Cardiac septum (tissue), 1 donor: ENCODE measurements at regions not wholly inside any gene's neighbourhood (a gene's known extent, or its start where the extent isn't known, plus 50 kb on each side); places are given as distances from the start of the nearest gene placed in this dataset.
"Not testable (repeated sequence)": the region's sequence is repeated elsewhere in the genome, so short reads cannot be mapped to it uniquely, and the experiment has no call there.

ENCODE experiments used
- DNase-seq: peaks from one replicate; pipeline ENCODE4 v3.0.0-alpha.2; 2020; ENCODE audit warnings: low spot score
- intact Hi-C: fragments of 100-400 bp; cut with DNase I; formaldehyde crosslinking; loops from one replicate; pipeline ENCODE4 v1.14.0; 2022
- donor health status: DM: no; HTN: no; CAD: no.

GRCh38 chr3:6717026-6717943 is 143.6 kb upstream of the GRM7 start:
- intact Hi-C loops = no loop called here
- DNase-seq = no peak

- intact Hi-C loops = no loop called here
- no peak for DNase-seq
These were observed 140.9 kb upstream of the GRM7 start for GRCh38 chr3:6719999-6720398.

- DNase-seq = no peak
- intact Hi-C loops = no loop called here
These were observed 139.4 kb upstream of the GRM7 start for GRCh38 chr3:6721491-6721890.

- DNase-seq = no peak
- intact Hi-C loops = no loop called here
These were observed 137.7 kb upstream of the GRM7 start for GRCh38 chr3:6723205-6723604.

DNA sequence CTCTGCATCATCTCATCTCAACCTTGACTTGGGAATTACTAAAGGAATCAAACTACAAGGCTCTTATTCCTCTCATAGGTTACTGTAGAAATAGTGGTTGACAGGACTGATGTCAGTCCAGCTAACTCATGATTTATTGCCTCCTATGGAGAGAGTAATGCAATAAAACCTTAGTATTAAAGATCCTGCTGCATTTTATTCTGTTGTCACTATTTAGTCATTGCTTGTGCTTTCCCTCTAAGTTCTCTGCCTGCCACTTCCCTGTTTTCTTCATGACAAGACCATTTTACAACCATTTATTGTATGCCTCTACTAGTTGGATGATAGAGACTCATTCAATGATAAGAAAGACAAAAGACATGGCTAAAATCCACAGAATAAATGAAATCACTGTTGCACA is 134.1 kb upstream of the GRM7 start:
- no peak for DNase-seq
- intact Hi-C loops = no loop called here

DNA sequence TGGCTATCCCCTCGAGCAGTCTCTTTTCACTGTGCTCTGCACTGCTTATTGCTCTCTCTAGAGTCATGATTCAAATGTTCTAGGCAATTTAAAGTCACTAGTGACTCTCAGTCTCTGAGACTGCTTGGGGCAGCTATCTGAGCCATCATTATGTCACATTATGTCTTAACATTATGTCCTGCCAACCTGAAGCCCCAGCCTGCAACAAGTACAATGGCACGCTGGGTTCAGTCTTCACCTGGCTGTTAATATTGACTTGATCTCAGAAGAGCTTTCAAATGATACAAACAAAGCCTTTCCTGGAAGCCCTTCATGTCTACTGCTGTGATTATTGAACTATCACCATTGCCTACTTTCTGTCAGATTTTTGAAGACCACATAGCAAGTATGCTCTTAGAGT is 128.1 kb upstream of the GRM7 start:
- intact Hi-C loops = no loop called here
- DNase-seq = no peak

DNA sequence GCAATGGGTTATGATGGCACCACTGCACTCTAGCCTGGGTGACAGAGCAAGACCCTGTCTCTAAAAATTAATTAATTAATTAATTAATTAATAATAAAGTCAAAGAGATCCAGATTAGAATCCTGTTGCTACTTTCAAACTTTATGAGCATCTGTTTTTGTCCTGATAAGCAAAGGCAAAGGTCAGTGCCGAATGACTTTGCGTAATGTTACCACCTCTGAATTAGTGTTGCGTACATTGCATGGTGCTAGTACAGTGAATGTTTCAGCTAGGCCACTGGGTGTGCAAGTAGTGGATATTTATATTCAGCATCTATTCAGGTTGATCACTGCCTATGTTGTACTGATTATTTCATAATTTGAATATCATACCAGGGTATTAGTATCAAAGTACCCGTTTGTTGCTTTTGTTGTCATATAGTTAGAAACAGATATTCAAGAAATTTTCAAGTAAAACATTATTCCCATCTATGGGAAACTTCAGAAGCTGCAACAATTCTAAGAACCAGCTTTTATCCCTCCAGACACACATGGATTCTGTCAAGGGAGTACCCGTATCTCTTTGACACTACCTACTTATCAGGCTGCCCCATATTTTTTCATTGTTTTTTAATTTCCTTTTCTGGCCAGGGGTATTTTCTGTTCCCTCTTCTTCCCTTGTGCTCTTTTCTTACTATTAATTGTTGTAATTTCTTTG is 127.1 kb upstream of the GRM7 start:
- DNase-seq = no peak
- intact Hi-C loops = no loop called here

- no peak for DNase-seq
- intact Hi-C loops = no loop called here
These were observed 126.5 kb upstream of the GRM7 start for GRCh38 chr3:6734395-6734746.

- intact Hi-C loops = no loop called here
- no peak for DNase-seq
These were observed 123.9 kb upstream of the GRM7 start for GRCh38 chr3:6736836-6737629.

- intact Hi-C loops = no loop called here
- DNase-seq = no peak
These were observed 123.3 kb upstream of the GRM7 start for GRCh38 chr3:6737630-6738029.

GRCh38 chr3:6739288-6739687 is 121.6 kb upstream of the GRM7 start:
- no peak for DNase-seq
- intact Hi-C loops = no loop called here

- intact Hi-C loops = no loop called here
- no peak for DNase-seq
These were observed 117.7 kb upstream of the GRM7 start for GRCh38 chr3:6743067-6743720.

DNA sequence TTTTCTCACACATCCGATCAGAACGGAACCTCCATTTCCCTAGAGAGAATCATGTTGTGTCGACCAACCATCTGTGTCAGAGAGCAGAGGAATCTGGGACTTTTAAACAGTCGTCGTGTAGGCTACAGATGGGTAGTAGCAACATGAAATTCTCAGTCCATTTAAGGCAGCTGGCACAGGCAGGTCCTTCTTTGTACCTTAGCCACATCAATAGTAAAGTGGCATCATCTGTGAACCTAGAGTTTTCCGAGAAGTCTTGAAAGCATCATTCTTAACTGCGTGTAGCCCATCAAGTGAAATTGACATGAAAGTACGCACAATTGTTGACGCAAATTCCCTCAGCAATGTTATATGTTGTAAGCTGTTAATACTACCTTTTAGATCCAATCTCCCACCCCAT is 114.5 kb upstream of the GRM7 start:
- DNase-seq = no peak
- intact Hi-C loops = no loop called here

- no peak for DNase-seq
- intact Hi-C loops = no loop called here
These were observed 113.9 kb upstream of the GRM7 start for GRCh38 chr3:6747017-6747416.

- intact Hi-C loops = no loop called here
- DNase-seq = no peak
These were observed 110.1 kb upstream of the GRM7 start for GRCh38 chr3:6750782-6751181.

- intact Hi-C loops = no loop called here
- DNase-seq = no peak
These were observed 107.4 kb upstream of the GRM7 start for GRCh38 chr3:6753536-6753935.

GRCh38 chr3:6769532-6770396 is 91.2 kb upstream of the GRM7 start:
- intact Hi-C loops = not testable (repeated sequence)

GRCh38 chr3:6770397-6770690 is 90.6 kb upstream of the GRM7 start:
- intact Hi-C loops = no loop called here
- DNase-seq = no peak

More at GRCh38 chr3:6769532-6770396, 91.2 kb upstream of the GRM7 start:
- not testable (repeated sequence) for DNase-seq

DNA sequence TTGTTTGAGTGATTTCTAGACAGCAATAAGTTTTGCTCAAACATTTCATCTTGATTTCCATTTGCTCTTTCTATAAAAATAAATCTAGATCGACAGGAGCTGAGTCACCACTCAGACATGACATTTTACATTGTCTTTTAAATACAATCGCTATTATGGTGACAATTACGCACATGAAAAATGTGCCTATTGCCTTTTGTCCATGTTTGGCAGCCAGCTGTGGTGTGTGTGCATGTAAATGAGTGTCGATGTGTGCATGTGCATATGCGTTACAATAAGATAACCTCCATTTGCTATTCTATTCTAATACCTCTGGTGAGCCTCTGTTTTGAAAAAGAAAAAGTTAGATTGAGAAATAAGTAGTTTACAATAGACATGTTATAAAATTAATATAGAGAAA is 89.7 kb upstream of the GRM7 start:
- DNase-seq = no peak
- intact Hi-C loops = no loop called here
